K562 (cell line): ENCODE measurements at regions not wholly inside any gene's neighbourhood (a gene's known extent, or its start where the extent isn't known, plus 50 kb on each side); places are given as distances from the start of the nearest gene placed in this dataset.

Experiments used
- ATAC-seq: fragments of 200-7000 bp; cut with Tn5 transposase; 3 replicates; pipeline ENCODE4 v1.9.1; 2020; ENCODE audit warnings: moderate library complexity
- BruUV-seq: library from RNA; stranded (reverse); fragments of 400-500 nt; replicated peaks from 2 replicates; lab custom pipeline; 2021; lab: Mats Ljungman, UMichigan
- CTCF ChIA-PET: fragments of 300-600 bp; formaldehyde crosslinking; extraction: SDS; loops from one replicate; lab custom pipeline; 2021; ENCODE audit warnings: low intra/inter-chr PET ratio; lab: Yijun Ruan, JAX
- POLR2A ChIA-PET: fragments of 300-600, 350-650 bp; sonication (Branson Sonifier 250); formaldehyde crosslinking; extraction: SDS; loops from one replicate; lab custom pipeline; 2021; ENCODE audit warnings: antibody characterized with exemption, inconsistent platforms; lab: Yijun Ruan, JAX
- DNase-seq, 4 experiments: peaks; one replicate each; pipeline versions ENCODE4 v3.0.0 to v3.0.0-alpha.2; 2011 to 2018; ENCODE audit warnings: low spot score in 3 of 4, mixed read lengths in 3 of 4; ENCODE audit errors: extremely low read depth in 1 of 4
- FAIRE-seq: peaks from 2 replicates; lab custom pipeline; 2011; peaks lifted over from hg19 to GRCh38; lab: Jason Lieb, UNC
- H2AFZ ChIP-seq: 2 replicates; pipeline ENCODE4 v1.6.0; 2011; ENCODE audit warnings: low read depth, low read length, control low read depth, inconsistent platforms
- H3K27ac ChIP-seq: fragments of 200-600 bp; 3 replicates; pipeline ENCODE4 v1.8.0; 2011; ENCODE audit warnings: low read depth, mild to moderate bottlenecking, control low read depth, inconsistent platforms, low read length, moderate library complexity, mixed read lengths; ENCODE audit errors: extremely low read depth
- H3K27me3 ChIP-seq, 2 experiments: fragments of 300-600 bp in 1 of 2; 2 replicates in 1 of 2; 3 replicates in 1 of 2; pipeline versions ENCODE4 v1.6.0 to v1.8.0; 2011; ENCODE audit warnings: inconsistent platforms in 2 of 2, low read length in 2 of 2, mild to moderate bottlenecking in 1 of 2, mixed read lengths in 1 of 2, moderate library complexity in 1 of 2; ENCODE audit not compliant: control insufficient read depth in 2 of 2, insufficient read depth in 2 of 2
- H3K36me3 ChIP-seq: fragments of 300-600 bp; 3 replicates; pipeline ENCODE4 v1.8.0; 2011; ENCODE audit warnings: mild to moderate bottlenecking, low read length, inconsistent platforms; ENCODE audit not compliant: control insufficient read depth, insufficient read depth
- H3K4me1 ChIP-seq, 2 experiments: fragments of 200-600 bp in 1 of 2; replicated peaks in 1 of 2; 2 replicates in 1 of 2; 3 replicates in 1 of 2; pipeline versions ENCODE4 v1.5.1 to v1.8.0; 2011; ENCODE audit warnings: inconsistent platforms in 2 of 2, low read length in 2 of 2, mild to moderate bottlenecking in 1 of 2, mixed read lengths in 1 of 2, moderate library complexity in 1 of 2; ENCODE audit not compliant: control insufficient read depth in 2 of 2, insufficient read depth in 2 of 2
- H3K4me2 ChIP-seq: 2 replicates; pipeline ENCODE4 v1.6.1; 2011; ENCODE audit warnings: low read length, control low read depth, inconsistent platforms, mixed read lengths; ENCODE audit not compliant: insufficient read depth
- H3K4me3 ChIP-seq: fragments of 200-600 bp; sonication (generic), shearing (Covaris generic); 2 replicates; pipeline ENCODE4 v1.5.1; 2016; ENCODE audit warnings: control low read depth, inconsistent platforms
- H3K79me2 ChIP-seq: fragments of 200-600 bp; 3 replicates; pipeline ENCODE4 v1.8.0; 2011; ENCODE audit warnings: low read length, inconsistent platforms; ENCODE audit not compliant: control insufficient read depth, insufficient read depth
- H3K9ac ChIP-seq, 2 experiments: 2 replicates each; pipeline versions ENCODE4 v1.6.0 to v1.6.1; 2011; ENCODE audit warnings: low read depth in 2 of 2, low read length in 2 of 2, control low read depth in 1 of 2, inconsistent platforms in 1 of 2, mild to moderate bottlenecking in 1 of 2, mixed read lengths in 1 of 2; ENCODE audit not compliant: insufficient read depth in 1 of 2
- H3K9me1 ChIP-seq: one replicate; pipeline ENCODE4 v1.6.0; 2011; ENCODE audit warnings: inconsistent platforms, mild to moderate bottlenecking, low read length, moderate library complexity; ENCODE audit not compliant: control insufficient read depth, insufficient read depth
- H3K9me3 ChIP-seq: replicated peaks from 2 replicates; pipeline ENCODE4 v1.5.1; 2011; ENCODE audit warnings: low read depth, low read length, inconsistent platforms; ENCODE audit not compliant: control insufficient read depth, insufficient read depth
- H4K20me1 ChIP-seq: replicated peaks from 2 replicates; pipeline ENCODE4 v1.6.1; 2011; ENCODE audit warnings: low read length, inconsistent platforms, mixed read lengths; ENCODE audit not compliant: control insufficient read depth, insufficient read depth
- CEBPB ChIP-seq: fragments of 450-650 bp; IDR thresholded peaks from 2 replicates; pipeline ENCODE4 v1.6.1; 2016; ENCODE audit warnings: missing genetic modification characterization, missing compliant biosample characterization
- DMBX1 ChIP-seq: fragments of 250-450 bp; sonication (Bioruptor Pico); IDR thresholded peaks from 2 replicates; pipeline ENCODE4 v1.8.0; 2022; ENCODE audit warnings: inconsistent platforms, mild to moderate bottlenecking, moderate library complexity, borderline replicate concordance
- FOXK2 ChIP-seq, 2 experiments: fragments of 450-650 bp; IDR thresholded peaks in 1 of 2; conservative IDR thresholded peaks in 1 of 2; 2 replicates each; pipeline ENCODE4 v1.6.1; 2016; ENCODE audit warnings: low read depth in 2 of 2, mild to moderate bottlenecking in 1 of 2
- HDGF ChIP-seq: fragments of 450-650 bp; IDR thresholded peaks from 2 replicates; pipeline ENCODE4 v1.6.1; 2016
- MAFG ChIP-seq: fragments of 450-650 bp; conservative IDR thresholded peaks from 2 replicates; pipeline ENCODE4 v1.6.1; 2016; ENCODE audit warnings: missing genetic modification characterization, missing compliant biosample characterization
- MTA3 ChIP-seq: fragments of 450-650 bp; formaldehyde crosslinking; IDR thresholded peaks from 2 replicates; pipeline ENCODE4 v1.6.1; 2017; ENCODE audit warnings: mild to moderate bottlenecking, borderline replicate concordance
- NONO ChIP-seq, 2 experiments: fragments of 200-400 bp in 1 of 2; fragments of 450-650 bp in 1 of 2; formaldehyde crosslinking in 1 of 2; IDR thresholded peaks; 2 replicates each; pipeline ENCODE4 v1.6.1; 2017; ENCODE audit warnings: low read depth in 2 of 2, mild to moderate bottlenecking in 2 of 2, moderate library complexity in 2 of 2, low read length in 1 of 2
- NRF1 ChIP-seq, 2 experiments: fragments of 450-650 bp; IDR thresholded peaks in 1 of 2; conservative IDR thresholded peaks in 1 of 2; 2 replicates each; pipeline ENCODE4 v1.6.1; 2014; ENCODE audit warnings: mild to moderate bottlenecking in 2 of 2
- PHB2 ChIP-seq: fragments of 450-650 bp; IDR thresholded peaks from 2 replicates; pipeline ENCODE4 v1.6.1; 2017; ENCODE audit warnings: low read depth
- RCOR1 ChIP-seq, 2 experiments: IDR thresholded peaks; 2 replicates each; pipeline ENCODE4 v1.6.1; 2012; ENCODE audit warnings: low read depth in 2 of 2, low read length in 2 of 2, borderline replicate concordance in 1 of 2, improper control_type of control experiment in 1 of 2
- SMARCE1 ChIP-seq: fragments of 450-650 bp; IDR thresholded peaks from 2 replicates; pipeline ENCODE4 v1.7.1; 2016; ENCODE audit warnings: mild to moderate bottlenecking
- SRF ChIP-seq, 2 experiments: fragments of 250-450, 450-650 bp in 1 of 2; sonication (Bioruptor Pico) in 1 of 2; sonication (generic) in 1 of 2; formaldehyde crosslinking; IDR thresholded peaks; 2 replicates each; pipeline versions ENCODE4 v1.5.0 to v1.5.1; 2020 to 2022; ENCODE audit warnings: mild to moderate bottlenecking in 1 of 2, missing genetic modification reagents in 1 of 2
- TRIM24 ChIP-seq, 2 experiments: fragments of 450-650 bp; IDR thresholded peaks; 2 replicates each; pipeline ENCODE4 v1.6.1; 2016
- ZNF282 ChIP-seq: sonication (generic); formaldehyde crosslinking; IDR thresholded peaks from 2 replicates; pipeline ENCODE4 v1.8.1; 2023; ENCODE audit warnings: missing genetic modification reagents
- ZNF316 ChIP-seq: fragments of 450-650 bp; IDR thresholded peaks from 2 replicates; pipeline ENCODE4 v1.6.1; 2016
- ZNF324 ChIP-seq: fragments of 250-450 bp; sonication (Bioruptor Pico); IDR thresholded peaks from 2 replicates; pipeline ENCODE4 v1.4.0; 2020; ENCODE audit warnings: mild to moderate bottlenecking
- ZNF507 ChIP-seq: conservative IDR thresholded peaks from 2 replicates; pipeline ENCODE4 v1.6.1; 2017; ENCODE audit warnings: missing genetic modification characterization, missing compliant biosample characterization
- WGBS: fragments of 100-300 bp; shearing (Covaris generic); methylation state at CpG from one replicate; pipeline ENCODE4 v1.1.6; 2016; ENCODE audit warnings: low coverage, mixed read lengths; ENCODE audit not compliant: insufficient coverage; ENCODE audit errors: missing lambda C conversion rate; 5-methylcytosine and 5-hydroxymethylcytosine counted together
- in situ Hi-C: fragments of 300-500 bp; cut with MboI; formaldehyde crosslinking; loops from 4 replicates; pipeline ENCODE4 v1.15.0; 2018; ENCODE audit warnings: inconsistent platforms, mixed read lengths
- intact Hi-C: fragments of 100-400 bp; cut with micrococcal nuclease; formaldehyde crosslinking; loops from 2 replicates; pipeline ENCODE4 v1.14.2; 2022
- TF ChIP-seq, protein P1 (sequence below): sonication (generic); formaldehyde crosslinking; IDR thresholded peaks from 2 replicates; pipeline ENCODE4 v1.8.0; 2023; ENCODE audit warnings: missing genetic modification reagents, mild to moderate bottlenecking, borderline replicate concordance

DNA sequence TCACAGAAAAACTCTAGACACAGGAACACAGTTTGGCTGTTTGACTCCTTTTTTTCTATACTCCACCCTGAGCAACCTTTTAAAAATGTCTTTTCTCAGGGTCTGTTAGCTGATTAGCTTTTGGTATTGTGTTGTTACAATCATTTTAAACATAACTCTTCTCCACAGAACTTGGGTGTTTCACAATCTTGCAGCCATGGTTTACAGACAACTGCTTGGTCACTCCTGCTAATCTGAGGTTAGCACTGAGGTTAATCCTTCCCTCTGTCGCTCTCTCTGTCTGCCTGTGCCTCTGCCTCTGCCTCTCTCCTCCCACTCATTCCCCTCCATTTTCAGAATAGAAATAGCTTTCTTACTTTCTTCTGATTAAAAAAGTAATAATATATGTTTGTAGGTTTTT lies 62.4 kb upstream of the ZBED5 start:
- 0% methylated on average over 1 of the region's 1 CpG for WGBS
- H3K9me3 ChIP-seq, result peaks cover 18% of the 10 kb centered on the region
- H4K20me1 ChIP-seq, result no peaks in the 10 kb centered on the region
- H3K9me1 ChIP-seq, result no peaks in the 10 kb centered on the region
- intact Hi-C loops (loop anchor here (1.0 to 5.0 kb wide), 2 partner anchors 20 to 63 kb away; partner anchors contain the start of gene ZBED5), in situ Hi-C loops (loop anchor here (5.0 kb wide), 1 partner anchor 128 kb away; no protein-coding TSS in a partner anchor)
- FAIRE-seq, result peak; percentile 96
- no peaks in the 10 kb centered on the region for H3K79me2 ChIP-seq
- H3K4me1 ChIP-seq, result peaks cover 0 to 20% of the 10 kb centered on the region in 2 experiments; a peak in 3 of 5 replicates
- peak overlapping the region in 1 of 2 experiments; percentile 62; a peak in 2 of 4 replicates for H3K9ac ChIP-seq
- peak overlapping the region; percentile 88 for H2AFZ ChIP-seq
- no TSS peak for BruUV-seq
- ChIA-PET POLR2A (interaction anchor here (0.5 to 1.4 kb wide), 12 partner anchors 14 to 1166 kb away, joined by 3 to 12 read pairs (median 3); partner anchors contain the start of genes EIF4G2 and ZBED5), CTCF (no interaction called here)
- H3K4me2 ChIP-seq, result peak overlapping the region; percentile 21; the same call in 1 of the 2 replicates
- DNase-seq, result peak; percentile 52 to 91 (median 72)
- no peaks in the 10 kb centered on the region for H3K27me3 ChIP-seq
- no peak overlapping the region for H3K4me3 ChIP-seq
- H3K27ac ChIP-seq, result peak overlapping the region; percentile 93
- no peaks in the 10 kb centered on the region for H3K36me3 ChIP-seq
- ATAC-seq, result peak; percentile 99
- TF ChIP-seq MTA3 (0 out of 2 replicates have a peak, but pooled peaks have one; percentile 50), NRF1 (conservative IDR thresholded peaks at IDR 0.05 in 1 of 2, IDR thresholded peaks at IDR 0.05 in 1 of 2) (no peak), HDGF (no peak), NONO (IDR thresholded peaks at IDR 0.05; ENCODE audit: low read depth in 2 of 2, low read length in 1 of 2) (no peak), RCOR1 (IDR thresholded peaks at IDR 0.05; ENCODE audit: borderline replicate concordance in 1 of 2, low read depth in 2 of 2, low read length in 2 of 2) (peak; percentile 71 to 90; a peak in 3 of 4 replicates), TRIM24 (IDR thresholded peaks at IDR 0.05) (peak; percentile 92 to 94), MAFG (peak; percentile 72), SRF (CRISPR knock-in tag; IDR thresholded peaks at IDR 0.05) (no peak), SMARCE1 (peak; percentile 91), FOXK2 (conservative IDR thresholded peaks at IDR 0.05 in 1 of 2, IDR thresholded peaks at IDR 0.05 in 1 of 2; ENCODE audit: low read depth in 2 of 2) (peak in 1 of 2 experiments; percentile 47; a peak in 1 of 4 replicates), ZNF507 (tag) (no peak), PHB2 (0 out of 2 replicates have a peak, but pooled peaks have one; percentile 42), ZNF282 (CRISPR knock-in tag) (no peak), DMBX1 (CRISPR knock-in tag) (peak; percentile 66; the same call in 1 of the 2 replicates), ZNF324 (CRISPR knock-in tag) (no peak), ZNF316 (peak; percentile 82), CEBPB (tag) (peak; percentile 98)
- TF ChIP-seq, protein P1, sequence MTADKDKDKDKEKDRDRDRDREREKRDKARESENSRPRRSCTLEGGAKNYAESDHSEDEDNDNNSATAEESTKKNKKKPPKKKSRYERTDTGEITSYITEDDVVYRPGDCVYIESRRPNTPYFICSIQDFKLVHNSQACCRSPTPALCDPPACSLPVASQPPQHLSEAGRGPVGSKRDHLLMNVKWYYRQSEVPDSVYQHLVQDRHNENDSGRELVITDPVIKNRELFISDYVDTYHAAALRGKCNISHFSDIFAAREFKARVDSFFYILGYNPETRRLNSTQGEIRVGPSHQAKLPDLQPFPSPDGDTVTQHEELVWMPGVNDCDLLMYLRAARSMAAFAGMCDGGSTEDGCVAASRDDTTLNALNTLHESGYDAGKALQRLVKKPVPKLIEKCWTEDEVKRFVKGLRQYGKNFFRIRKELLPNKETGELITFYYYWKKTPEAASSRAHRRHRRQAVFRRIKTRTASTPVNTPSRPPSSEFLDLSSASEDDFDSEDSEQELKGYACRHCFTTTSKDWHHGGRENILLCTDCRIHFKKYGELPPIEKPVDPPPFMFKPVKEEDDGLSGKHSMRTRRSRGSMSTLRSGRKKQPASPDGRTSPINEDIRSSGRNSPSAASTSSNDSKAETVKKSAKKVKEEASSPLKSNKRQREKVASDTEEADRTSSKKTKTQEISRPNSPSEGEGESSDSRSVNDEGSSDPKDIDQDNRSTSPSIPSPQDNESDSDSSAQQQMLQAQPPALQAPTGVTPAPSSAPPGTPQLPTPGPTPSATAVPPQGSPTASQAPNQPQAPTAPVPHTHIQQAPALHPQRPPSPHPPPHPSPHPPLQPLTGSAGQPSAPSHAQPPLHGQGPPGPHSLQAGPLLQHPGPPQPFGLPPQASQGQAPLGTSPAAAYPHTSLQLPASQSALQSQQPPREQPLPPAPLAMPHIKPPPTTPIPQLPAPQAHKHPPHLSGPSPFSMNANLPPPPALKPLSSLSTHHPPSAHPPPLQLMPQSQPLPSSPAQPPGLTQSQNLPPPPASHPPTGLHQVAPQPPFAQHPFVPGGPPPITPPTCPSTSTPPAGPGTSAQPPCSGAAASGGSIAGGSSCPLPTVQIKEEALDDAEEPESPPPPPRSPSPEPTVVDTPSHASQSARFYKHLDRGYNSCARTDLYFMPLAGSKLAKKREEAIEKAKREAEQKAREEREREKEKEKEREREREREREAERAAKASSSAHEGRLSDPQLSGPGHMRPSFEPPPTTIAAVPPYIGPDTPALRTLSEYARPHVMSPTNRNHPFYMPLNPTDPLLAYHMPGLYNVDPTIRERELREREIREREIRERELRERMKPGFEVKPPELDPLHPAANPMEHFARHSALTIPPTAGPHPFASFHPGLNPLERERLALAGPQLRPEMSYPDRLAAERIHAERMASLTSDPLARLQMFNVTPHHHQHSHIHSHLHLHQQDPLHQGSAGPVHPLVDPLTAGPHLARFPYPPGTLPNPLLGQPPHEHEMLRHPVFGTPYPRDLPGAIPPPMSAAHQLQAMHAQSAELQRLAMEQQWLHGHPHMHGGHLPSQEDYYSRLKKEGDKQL (CRISPR knock-in tag), result no peak
